HL-60/S4 treated with retinoic acid at 250 ng/mL for 4 days and 3 days (cell line): ENCODE measurements at regions not wholly inside any gene's neighbourhood (a gene's known extent, or its start where the extent isn't known, plus 50 kb on each side); places are given as distances from the start of the nearest gene placed in this dataset.

Experiments used
- in situ Hi-C: fragments of 300-500 bp; cut with MboI; formaldehyde crosslinking; loops from 2 replicates; pipeline ENCODE4 v1.7.0; 2022; ENCODE audit warnings: low sequenced_read_pairs

- in situ Hi-C loops, result no loop called here
These were observed 225.8 kb upstream of the KIRREL3 start for GRCh38 chr11:127226380-127226779.

- in situ Hi-C loops, result no loop called here
These were observed 225.0 kb upstream of the KIRREL3 start for GRCh38 chr11:127225619-127226018.

- in situ Hi-C loops, result no loop called here
These were observed 223.7 kb upstream of the KIRREL3 start for GRCh38 chr11:127224276-127224675.

DNA sequence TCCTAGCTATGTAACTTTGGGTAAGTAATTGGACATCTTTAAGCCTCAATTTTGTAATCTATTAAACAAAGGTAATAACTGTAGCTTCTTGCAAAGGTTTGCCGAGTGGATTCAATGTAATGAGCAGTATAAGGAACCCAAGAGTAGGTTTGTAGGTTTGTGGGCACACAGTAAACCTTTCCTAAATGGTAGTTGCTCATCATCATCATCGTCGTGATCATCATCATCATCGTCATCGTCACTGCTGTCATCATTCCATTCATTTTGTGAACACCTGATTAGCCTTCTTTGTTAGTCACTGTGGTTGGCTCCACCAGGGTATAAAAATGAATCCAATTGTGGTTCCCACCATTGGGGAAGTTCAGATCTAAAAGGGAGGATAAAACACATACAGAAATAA lies 223.1 kb upstream of the KIRREL3 start:
- in situ Hi-C loops, result no loop called here

- in situ Hi-C loops, result no loop called here
These were observed 222.5 kb upstream of the KIRREL3 start for GRCh38 chr11:127223026-127223425.

- in situ Hi-C loops, result no loop called here
These were observed 219.1 kb upstream of the KIRREL3 start for GRCh38 chr11:127219704-127220103.

DNA sequence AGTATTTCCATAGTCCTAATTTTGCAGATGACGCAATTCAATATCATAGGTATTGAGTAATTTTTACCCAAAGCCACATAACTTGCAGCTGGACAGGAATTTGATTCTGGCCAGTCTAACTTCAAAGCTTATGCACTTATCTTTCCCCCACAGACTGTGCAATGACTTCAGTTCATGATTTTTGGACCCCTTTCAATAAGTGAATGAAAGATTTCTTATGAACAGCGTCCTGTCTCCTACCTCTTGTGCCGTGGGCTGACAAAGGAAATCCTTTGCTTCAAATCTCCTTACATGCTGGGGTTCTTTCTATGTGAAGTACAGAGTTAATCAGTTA lies 217.7 kb upstream of the KIRREL3 start:
- in situ Hi-C loops, result no loop called here

GRCh38 chr11:127217452-127218274 lies 217.1 kb upstream of the KIRREL3 start:
- in situ Hi-C loops, result no loop called here

GRCh38 chr11:127205688-127206217 lies 205.2 kb upstream of the KIRREL3 start:
- in situ Hi-C loops, result no loop called here

GRCh38 chr11:127203490-127203889 lies 202.9 kb upstream of the KIRREL3 start:
- in situ Hi-C loops, result no loop called here

GRCh38 chr11:127202105-127202504 lies 201.5 kb upstream of the KIRREL3 start:
- in situ Hi-C loops, result no loop called here

- in situ Hi-C loops, result no loop called here
These were observed 198.8 kb upstream of the KIRREL3 start for GRCh38 chr11:127199306-127199801.

DNA sequence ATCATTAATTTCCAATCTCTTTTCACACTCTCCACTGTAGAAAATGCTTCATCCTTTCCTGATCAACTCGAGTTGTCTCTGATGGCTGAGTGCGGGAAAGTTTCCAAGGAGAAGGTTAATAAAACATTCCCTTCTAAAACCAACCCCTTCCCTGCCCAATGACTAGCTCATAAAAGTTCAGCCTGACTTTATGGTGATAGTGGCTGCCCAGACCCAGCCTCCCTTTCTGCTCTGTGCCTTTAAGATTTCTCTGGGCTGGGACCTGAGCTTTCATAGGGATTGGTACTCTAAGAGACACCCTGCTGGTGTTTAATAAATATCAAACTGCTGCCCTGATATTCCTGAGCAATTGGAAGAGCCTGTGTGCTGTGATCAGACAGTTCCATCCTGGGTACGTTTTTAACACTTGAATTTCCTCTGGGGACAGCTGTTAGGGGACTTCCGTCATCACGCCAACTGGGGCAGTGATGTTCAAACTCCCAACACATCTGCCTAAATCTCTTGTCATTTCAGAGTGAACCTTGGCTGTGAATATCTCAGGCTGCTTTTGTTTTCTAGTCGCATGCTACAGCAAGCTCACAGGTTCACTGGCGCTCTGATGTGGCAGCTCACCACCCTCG lies 195.0 kb upstream of the KIRREL3 start:
- in situ Hi-C loops, result no loop called here

GRCh38 chr11:127194521-127194920 lies 194.0 kb upstream of the KIRREL3 start:
- in situ Hi-C loops, result no loop called here

DNA sequence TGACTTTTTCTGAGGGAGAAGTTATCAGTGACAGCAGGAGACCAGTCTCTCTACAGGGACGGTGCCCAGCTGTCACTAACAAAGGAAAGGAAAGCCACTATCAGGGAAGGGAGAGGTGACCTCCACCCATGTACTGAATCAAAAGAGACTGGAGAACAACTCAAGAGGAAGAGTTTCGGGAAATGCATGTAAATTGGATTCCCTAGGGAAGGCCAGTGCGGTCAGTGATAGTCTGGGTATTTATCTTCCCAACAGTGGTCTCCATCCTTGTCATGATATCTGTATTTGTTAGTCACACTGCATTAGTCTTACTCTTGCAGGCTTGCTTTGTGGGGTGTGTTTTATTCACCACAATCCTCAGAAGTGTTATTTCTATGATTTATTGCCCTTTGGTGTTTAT lies 193.4 kb upstream of the KIRREL3 start:
- in situ Hi-C loops, result no loop called here

DNA sequence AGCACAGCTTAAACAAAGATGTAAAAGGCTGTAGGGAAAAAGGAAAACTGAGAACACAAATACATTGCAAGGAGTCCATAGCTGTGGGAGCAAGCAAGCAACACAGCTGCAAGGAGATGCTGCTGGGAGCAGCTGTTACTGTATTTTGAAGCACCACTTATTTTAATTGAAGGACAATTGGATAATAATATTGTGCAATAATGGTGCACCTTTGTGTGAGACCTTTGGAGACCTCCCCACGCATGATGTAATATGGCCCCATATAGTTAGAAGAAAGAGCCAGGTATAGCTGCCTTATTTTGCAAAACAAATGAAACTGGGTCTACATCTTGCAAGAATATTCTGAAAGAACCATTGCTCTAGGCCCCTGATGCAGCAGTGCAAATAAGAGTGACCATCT lies 191.1 kb upstream of the KIRREL3 start:
- in situ Hi-C loops, result no loop called here

DNA sequence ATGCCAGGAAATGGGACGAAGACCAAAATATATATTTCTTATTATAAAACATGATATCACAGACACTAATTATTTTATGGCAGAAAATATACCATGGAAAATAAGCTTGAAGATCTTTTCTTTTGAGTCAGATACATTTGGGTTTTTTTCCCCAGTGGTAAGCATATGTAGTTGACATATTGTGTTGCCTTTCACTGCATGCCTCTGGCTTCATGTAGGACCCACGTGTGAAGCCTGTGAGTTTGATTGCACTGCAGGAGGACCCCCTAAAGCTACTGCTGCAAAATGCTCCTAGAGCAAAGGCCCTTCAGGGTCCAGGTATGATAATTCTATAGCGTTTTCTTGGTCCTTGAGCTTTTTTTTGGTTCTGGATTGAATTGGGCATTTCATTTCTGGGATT lies 190.7 kb upstream of the KIRREL3 start:
- in situ Hi-C loops, result no loop called here

DNA sequence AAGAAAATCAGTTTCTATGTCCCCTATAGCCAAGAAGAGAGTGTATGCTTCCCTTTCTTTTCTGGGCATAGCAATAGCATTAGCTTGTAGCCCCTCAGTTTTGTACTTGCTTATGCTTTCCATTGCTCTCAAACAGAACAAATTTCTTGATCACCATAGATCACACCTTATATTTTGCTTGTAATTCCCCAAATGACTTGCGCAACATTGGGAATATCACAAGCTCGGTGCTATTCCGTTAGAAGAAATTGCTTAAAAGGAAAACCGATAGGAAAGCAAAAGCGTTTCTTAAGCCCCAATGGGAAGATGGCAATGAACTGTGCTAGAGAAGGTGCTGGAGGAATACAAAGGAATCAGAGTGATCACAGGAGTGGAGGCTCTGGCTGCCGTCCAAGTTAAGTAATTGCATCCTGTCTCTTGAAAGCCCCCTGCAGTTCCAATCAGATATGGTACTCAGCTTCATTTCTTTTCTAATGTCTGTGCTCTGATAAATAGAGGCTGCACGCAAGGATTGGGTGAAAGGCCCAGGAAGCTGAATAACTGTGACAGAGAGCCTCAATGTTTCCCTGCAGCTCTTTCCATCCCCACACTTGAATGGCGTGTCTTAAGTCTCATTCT lies 182.1 kb upstream of the KIRREL3 start:
- in situ Hi-C loops, result no loop called here

- in situ Hi-C loops, result no loop called here
These were observed 156.7 kb upstream of the KIRREL3 start for GRCh38 chr11:127157225-127157624.

DNA sequence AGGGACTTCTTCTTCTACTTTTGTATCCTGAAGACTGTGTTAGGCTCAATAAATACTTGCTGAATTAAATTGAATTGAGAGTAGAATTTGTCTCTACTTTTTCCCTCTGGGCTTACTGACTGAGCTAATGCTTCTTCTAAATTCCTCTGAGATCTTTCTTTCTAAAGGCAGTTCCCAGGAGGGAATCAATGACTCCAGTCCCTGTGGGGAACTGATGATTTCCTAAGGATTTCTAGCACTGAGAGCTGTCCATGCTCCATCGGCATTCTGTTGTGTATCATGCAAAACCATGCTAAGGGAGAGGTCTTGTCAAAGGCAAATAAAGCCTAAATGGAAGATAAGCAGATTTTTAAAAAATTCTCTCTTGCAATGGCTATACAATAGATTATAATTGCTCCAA lies 148.8 kb upstream of the KIRREL3 start:
- in situ Hi-C loops, result no loop called here

DNA sequence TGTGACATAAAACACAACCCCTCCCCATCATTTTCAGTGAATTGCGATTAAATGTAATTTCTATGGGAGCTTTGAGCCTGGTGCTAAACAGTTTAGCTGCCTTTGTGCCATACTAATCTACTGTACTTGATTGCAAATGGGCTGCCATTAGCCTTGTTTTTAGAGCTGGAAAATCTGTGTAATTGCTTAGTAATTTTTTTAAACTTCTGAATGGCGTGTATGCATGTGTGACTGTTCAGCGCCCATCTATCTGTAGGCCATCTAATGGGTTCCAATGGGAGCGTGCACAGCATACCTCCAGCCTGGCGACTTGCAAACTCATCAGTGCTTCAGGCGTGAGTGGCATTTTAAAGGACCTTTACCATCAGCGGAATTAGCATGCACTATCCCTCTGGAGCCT lies 142.7 kb upstream of the KIRREL3 start:
- in situ Hi-C loops, result no loop called here

GRCh38 chr11:127138613-127139012 lies 138.0 kb upstream of the KIRREL3 start:
- in situ Hi-C loops, result no loop called here
